Midbrain (tissue), 1 donor: ENCODE measurements at regions not wholly inside any gene's neighbourhood (a gene's known extent, or its start where the extent isn't known, plus 50 kb on each side); places are given as distances from the start of the nearest gene placed in this dataset.

ENCODE experiments used
- DNase-seq: peaks from one replicate; lab custom pipeline; 2025; lab: John Stamatoyannopoulos, UW

- no peak for DNase-seq
Observed at GRCh38 chr2:163459986-163460385, 275.8 kb downstream of the FIGN start.

GRCh38 chr2:163456953-163457743 lies 278.7 kb downstream of the FIGN start:
- DNase-seq: no peak

- DNase-seq: no peak
Observed at GRCh38 chr2:163455815-163456214, 280.0 kb downstream of the FIGN start.

GRCh38 chr2:163453920-163454319 lies 281.9 kb downstream of the FIGN start:
- no peak for DNase-seq

- no peak for DNase-seq
Observed at GRCh38 chr2:163441603-163442002, 294.2 kb downstream of the FIGN start.

- DNase-seq: no peak
Observed at GRCh38 chr2:163436963-163437362, 298.8 kb downstream of the FIGN start.

GRCh38 chr2:163428187-163428586 lies 307.6 kb downstream of the FIGN start:
- no peak for DNase-seq

GRCh38 chr2:163420604-163421003 lies 315.2 kb downstream of the FIGN start:
- no peak for DNase-seq

- no peak for DNase-seq
Observed at GRCh38 chr2:163419000-163419830, 316.6 kb downstream of the FIGN start.

GRCh38 chr2:163417596-163418337 lies 318.0 kb downstream of the FIGN start:
- DNase-seq: no peak

- DNase-seq: no peak
Observed at GRCh38 chr2:163414121-163414520, 321.7 kb downstream of the FIGN start.

- DNase-seq: no peak
Observed at GRCh38 chr2:163407296-163407695, 328.5 kb downstream of the FIGN start.

GRCh38 chr2:163405298-163405697 lies 330.5 kb downstream of the FIGN start:
- DNase-seq: no peak

- DNase-seq: no peak
Observed at GRCh38 chr2:163401481-163401880, 334.3 kb downstream of the FIGN start.

GRCh38 chr2:163397451-163397850 lies 338.4 kb downstream of the FIGN start:
- DNase-seq: no peak

GRCh38 chr2:163395602-163396001 lies 340.2 kb downstream of the FIGN start:
- no peak for DNase-seq

GRCh38 chr2:163389838-163390237 lies 346.0 kb downstream of the FIGN start:
- DNase-seq: no peak

- DNase-seq: no peak
Observed at GRCh38 chr2:163375472-163375871, 360.3 kb downstream of the FIGN start.

- no peak for DNase-seq
Observed at GRCh38 chr2:163375070-163375469, 360.7 kb downstream of the FIGN start.

- no peak for DNase-seq
Observed at GRCh38 chr2:163374282-163374681, 361.5 kb downstream of the FIGN start.

- DNase-seq: no peak
Observed at GRCh38 chr2:163373496-163373895, 362.3 kb downstream of the FIGN start.

GRCh38 chr2:163370169-163370886 lies 365.5 kb downstream of the FIGN start:
- DNase-seq: no peak
